ENCODE measurements at regions not wholly inside any gene's neighbourhood (a gene's known extent, or its start where the extent isn't known, plus 50 kb on each side); places are given as distances from the start of the nearest gene placed in this dataset.

DNA sequence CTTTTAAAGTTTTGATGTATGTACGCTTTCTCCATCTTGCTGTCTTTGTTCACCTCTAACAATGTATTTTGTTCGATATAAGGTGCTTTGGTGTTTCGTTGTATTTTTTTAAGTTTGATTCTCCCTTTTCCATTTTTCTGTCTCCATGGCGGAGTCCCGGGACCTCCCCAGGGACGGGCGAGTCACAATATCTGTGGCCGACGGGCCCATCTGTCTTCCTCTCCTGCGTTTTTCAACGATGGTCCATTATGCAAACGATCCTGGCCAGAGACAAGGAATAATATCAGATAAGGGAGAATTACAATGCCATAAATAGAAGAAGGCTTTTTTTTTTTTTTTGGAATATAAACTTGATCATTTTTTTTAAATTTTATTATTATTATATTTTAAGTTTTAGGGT is 112.3 kb upstream of the SHOX start:
- no peak overlapping the region for H3K4me3 ChIP-seq (ENCODE audit: low read depth, low read length)
- ChIA-PET CTCF (no interaction called here), POLR2A (no interaction called here)
- DNase-seq (ENCODE audit: low read depth, low spot score): no peak
- TF ChIP-seq, protein P1, sequence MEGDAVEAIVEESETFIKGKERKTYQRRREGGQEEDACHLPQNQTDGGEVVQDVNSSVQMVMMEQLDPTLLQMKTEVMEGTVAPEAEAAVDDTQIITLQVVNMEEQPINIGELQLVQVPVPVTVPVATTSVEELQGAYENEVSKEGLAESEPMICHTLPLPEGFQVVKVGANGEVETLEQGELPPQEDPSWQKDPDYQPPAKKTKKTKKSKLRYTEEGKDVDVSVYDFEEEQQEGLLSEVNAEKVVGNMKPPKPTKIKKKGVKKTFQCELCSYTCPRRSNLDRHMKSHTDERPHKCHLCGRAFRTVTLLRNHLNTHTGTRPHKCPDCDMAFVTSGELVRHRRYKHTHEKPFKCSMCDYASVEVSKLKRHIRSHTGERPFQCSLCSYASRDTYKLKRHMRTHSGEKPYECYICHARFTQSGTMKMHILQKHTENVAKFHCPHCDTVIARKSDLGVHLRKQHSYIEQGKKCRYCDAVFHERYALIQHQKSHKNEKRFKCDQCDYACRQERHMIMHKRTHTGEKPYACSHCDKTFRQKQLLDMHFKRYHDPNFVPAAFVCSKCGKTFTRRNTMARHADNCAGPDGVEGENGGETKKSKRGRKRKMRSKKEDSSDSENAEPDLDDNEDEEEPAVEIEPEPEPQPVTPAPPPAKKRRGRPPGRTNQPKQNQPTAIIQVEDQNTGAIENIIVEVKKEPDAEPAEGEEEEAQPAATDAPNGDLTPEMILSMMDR (IDR thresholded peaks at IDR 0.05; ENCODE audit: insufficient read depth, low read length, missing control alignments): no peak

DNA sequence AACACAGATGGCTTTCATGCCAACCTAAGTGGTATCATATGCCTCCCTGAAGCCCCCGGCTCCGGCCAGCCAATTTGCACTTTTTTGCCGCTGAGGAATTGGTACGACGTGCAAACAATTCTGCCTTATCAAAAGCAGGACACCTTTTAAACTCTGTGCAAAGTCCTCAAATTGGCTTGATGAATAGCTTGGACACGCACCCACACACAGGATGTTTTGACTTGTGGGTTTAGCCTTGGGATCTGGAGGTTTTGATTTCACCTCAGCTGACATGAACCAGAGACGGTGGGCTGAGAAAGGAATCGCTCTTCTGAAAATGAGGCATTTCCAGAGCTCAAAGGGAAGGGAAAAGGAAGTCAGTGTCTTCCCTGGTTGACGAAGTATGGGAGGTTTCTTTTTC is 110.8 kb upstream of the SHOX start:
- no peak overlapping the region for H3K4me3 ChIP-seq (ENCODE audit: low read depth, low read length)
- TF ChIP-seq, protein P1 (IDR thresholded peaks at IDR 0.05; ENCODE audit: insufficient read depth, low read length, missing control alignments): no peak
- DNase-seq (ENCODE audit: low read depth, low spot score): no peak
- CTCF ChIA-PET: no interaction called here
- POLR2A ChIA-PET: no interaction called here

DNA sequence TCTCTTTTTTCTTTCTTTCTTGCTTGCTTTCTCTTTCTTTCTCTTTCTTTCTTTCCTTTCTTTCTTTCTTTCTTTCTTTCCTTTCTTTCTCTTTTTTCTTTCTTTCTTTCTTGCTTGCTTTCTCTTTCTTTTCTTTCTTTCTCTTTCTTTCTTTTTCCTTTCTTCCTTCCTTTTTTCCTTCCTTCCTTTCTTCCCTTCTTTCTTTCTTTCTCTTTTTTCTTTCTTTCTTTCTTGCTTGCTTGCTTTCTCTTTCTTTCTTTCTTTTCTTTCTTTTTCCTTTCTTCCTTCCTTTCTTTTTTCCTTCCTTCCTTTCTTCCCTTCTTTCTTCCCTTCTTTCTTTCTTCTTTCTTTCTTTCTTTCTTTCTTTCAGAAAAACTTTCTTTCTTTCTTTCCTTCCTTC is 108.1 kb upstream of the SHOX start:
- POLR2A ChIA-PET: no interaction called here
- CTCF ChIA-PET: no interaction called here
- TF ChIP-seq, protein P1 (IDR thresholded peaks at IDR 0.05; ENCODE audit: insufficient read depth, low read length, missing control alignments): no peak
- DNase-seq (ENCODE audit: low read depth, low spot score): no peak
- no peak overlapping the region for H3K4me3 ChIP-seq (ENCODE audit: low read depth, low read length)

DNA sequence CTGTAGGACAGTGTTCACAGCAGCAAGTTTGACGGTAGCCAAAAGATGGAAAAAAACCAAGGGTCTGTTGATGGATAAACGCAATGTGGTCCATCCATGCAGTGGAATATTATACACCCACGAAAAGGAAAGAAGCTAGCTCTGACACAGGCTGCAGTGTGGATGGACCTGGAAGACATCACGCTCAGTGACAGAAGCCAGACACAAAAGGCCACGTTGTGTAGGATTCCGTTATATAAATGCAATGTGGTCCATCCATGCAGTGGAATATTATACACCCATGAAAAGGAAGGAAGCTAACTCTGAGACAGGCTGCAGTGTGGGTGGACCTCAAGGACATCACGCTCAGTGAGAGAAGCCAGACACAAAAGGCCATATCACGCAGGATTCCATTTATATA is 105.5 kb upstream of the SHOX start:
- CTCF ChIA-PET: no interaction called here
- POLR2A ChIA-PET: no interaction called here

GRCh38 chrX:526295-527224 is 104.0 kb upstream of the SHOX start:
- POLR2A ChIA-PET: no interaction called here
- no peak for DNase-seq (ENCODE audit: low read depth, low spot score)
- CTCF ChIA-PET: no interaction called here

More for the DNA sequence above, 105.5 kb upstream of the SHOX start:
- H3K4me3 ChIP-seq (ENCODE audit: low read depth, low read length): no peak overlapping the region
- no peak for DNase-seq (ENCODE audit: low read depth, low spot score)
- TF ChIP-seq, protein P1 (IDR thresholded peaks at IDR 0.05; ENCODE audit: insufficient read depth, low read length, missing control alignments): no peak

More at GRCh38 chrX:526295-527224, 104.0 kb upstream of the SHOX start:
- TF ChIP-seq, protein P1 (IDR thresholded peaks at IDR 0.05; ENCODE audit: insufficient read depth, low read length, missing control alignments): no peak
- H3K4me3 ChIP-seq (ENCODE audit: low read depth, low read length): no peak overlapping the region

Measured in AG04449 (cell line).